Activated naive CD4-positive, alpha-beta T cell treated with anti-CD3 and anti-CD28 coated beads for 36 hours (primary cell): ENCODE measurements at regions not wholly inside any gene's neighbourhood (a gene's known extent, or its start where the extent isn't known, plus 50 kb on each side); places are given as distances from the start of the nearest gene placed in this dataset.
"Not testable (repeated sequence)": the region's sequence is repeated elsewhere in the genome, so short reads cannot be mapped to it uniquely, and the experiment has no call there.

ENCODE experiments used
- CTCF ChIA-PET: fragments of 350-600 bp; sonication (Branson Sonifier 250); formaldehyde crosslinking; loops from one replicate; lab custom pipeline; 2021; ENCODE audit warnings: antibody characterized with exemption; lab: Charles Lee
- DNase-seq: peaks from one replicate; pipeline ENCODE4 v3.0.0-alpha.2; 2020
- H3K27ac Mint-ChIP-seq: one replicate; pipeline ENCODE4 v1.8.0; 2021; ENCODE audit warnings: mild to moderate bottlenecking, mixed read lengths
- H3K27me3 Mint-ChIP-seq: one replicate; pipeline ENCODE4 v1.8.0; 2021; ENCODE audit warnings: low read depth, mixed read lengths
- H3K36me3 Mint-ChIP-seq: one replicate; pipeline ENCODE4 v1.8.0; 2021; ENCODE audit warnings: low read depth, mixed read lengths
- H3K4me1 Mint-ChIP-seq: one replicate; pipeline ENCODE4 v1.8.0; 2021; ENCODE audit warnings: low read depth, mixed read lengths
- H3K4me3 Mint-ChIP-seq: one replicate; pipeline ENCODE4 v1.8.0; 2021; ENCODE audit warnings: mild to moderate bottlenecking, moderate library complexity, mixed read lengths
- H3K9me3 Mint-ChIP-seq: one replicate; pipeline ENCODE4 v1.8.0; 2021; ENCODE audit warnings: mixed read lengths
- intact Hi-C: fragments of 100-400 bp; cut with micrococcal nuclease; formaldehyde crosslinking; loops from one replicate; pipeline ENCODE4 v1.15.1; 2023

- CTCF ChIA-PET = interaction anchor here (0.6 kb wide), 1 partner anchor 11 kb away, joined by 3 read pairs; no protein-coding TSS in a partner anchor
- intact Hi-C loops = no loop called here
- Mint-ChIP-seq H3K27ac (no peak overlapping the region), H3K4me1 (no peaks in the 10 kb centered on the region), H3K27me3 (no peaks in the 10 kb centered on the region), H3K4me3 (no peak overlapping the region), H3K36me3 (peaks cover 4% of the 10 kb centered on the region), H3K9me3 (no peaks in the 10 kb centered on the region)
- DNase-seq = no peak
Observed at GRCh38 chr2:144006139-144006538, 513.8 kb downstream of the ZEB2 start.

- Mint-ChIP-seq H3K4me3 (no peak overlapping the region), H3K36me3 (peaks cover 4% of the 10 kb centered on the region), H3K27me3 (no peaks in the 10 kb centered on the region), H3K4me1 (no peaks in the 10 kb centered on the region), H3K27ac (no peak overlapping the region), H3K9me3 (no peaks in the 10 kb centered on the region)
- CTCF ChIA-PET = interaction anchor here (0.7 kb wide), 1 partner anchor 10 kb away, joined by 3 read pairs; no protein-coding TSS in a partner anchor
- DNase-seq = no peak
- intact Hi-C loops = no loop called here
Observed at GRCh38 chr2:144004742-144005141, 515.2 kb downstream of the ZEB2 start.

GRCh38 chr2:144003460-144004075 lies 516.4 kb downstream of the ZEB2 start:
- intact Hi-C loops = no loop called here
- Mint-ChIP-seq H3K36me3 (peaks cover 4% of the 10 kb centered on the region), H3K27me3 (no peaks in the 10 kb centered on the region), H3K4me1 (no peaks in the 10 kb centered on the region), H3K4me3 (no peak overlapping the region), H3K27ac (no peak overlapping the region), H3K9me3 (no peaks in the 10 kb centered on the region)
- CTCF ChIA-PET = no interaction called here
- DNase-seq = no peak

- DNase-seq = no peak
Observed at GRCh38 chr2:143996974-143997373, 522.9 kb downstream of the ZEB2 start.

GRCh38 chr2:143994961-143995360 lies 525.0 kb downstream of the ZEB2 start:
- Mint-ChIP-seq H3K27me3 (no peaks in the 10 kb centered on the region), H3K4me3 (no peak overlapping the region), H3K36me3 (peaks cover 6% of the 10 kb centered on the region), H3K27ac (no peak overlapping the region), H3K4me1 (no peaks in the 10 kb centered on the region), H3K9me3 (peaks cover 9% of the 10 kb centered on the region)
- CTCF ChIA-PET = interaction anchor here (0.7 kb wide), 1 partner anchor 11 kb away, joined by 3 read pairs; no protein-coding TSS in a partner anchor
- no peak for DNase-seq
- intact Hi-C loops = no loop called here

More at GRCh38 chr2:143996974-143997373, 522.9 kb downstream of the ZEB2 start:
- H3K36me3 Mint-ChIP-seq = no peaks in the 10 kb centered on the region
- no peaks in the 10 kb centered on the region for H3K9me3 Mint-ChIP-seq
- CTCF ChIA-PET = interaction anchor here (0.7 kb wide), 1 partner anchor 447 kb away, joined by 3 read pairs; no protein-coding TSS in a partner anchor
- H3K27ac Mint-ChIP-seq = no peak overlapping the region
- intact Hi-C loops = no loop called here
- no peak overlapping the region for H3K4me3 Mint-ChIP-seq
- H3K4me1 Mint-ChIP-seq = no peaks in the 10 kb centered on the region
- no peaks in the 10 kb centered on the region for H3K27me3 Mint-ChIP-seq

- H3K27ac Mint-ChIP-seq, H3K36me3 Mint-ChIP-seq: not testable (repeated sequence)
Observed at GRCh38 chr2:143991596-143991995, 528.3 kb downstream of the ZEB2 start.

GRCh38 chr2:143988082-143988481 lies 531.8 kb downstream of the ZEB2 start:
- H3K4me1 Mint-ChIP-seq = no peaks in the 10 kb centered on the region
- intact Hi-C loops = no loop called here
- H3K27me3 Mint-ChIP-seq = peaks cover 2% of the 10 kb centered on the region
- H3K4me3 Mint-ChIP-seq = no peak overlapping the region
- peaks cover 9% of the 10 kb centered on the region for H3K9me3 Mint-ChIP-seq
- CTCF ChIA-PET = no interaction called here
- H3K36me3 Mint-ChIP-seq = peaks cover 10% of the 10 kb centered on the region
- DNase-seq = no peak
- H3K27ac Mint-ChIP-seq = no peak overlapping the region

More at GRCh38 chr2:143991596-143991995, 528.3 kb downstream of the ZEB2 start:
- H3K27me3 Mint-ChIP-seq, H3K4me3 Mint-ChIP-seq, DNase-seq, CTCF ChIA-PET, H3K4me1 Mint-ChIP-seq, H3K9me3 Mint-ChIP-seq, intact Hi-C loops: not testable (repeated sequence)

GRCh38 chr2:143981428-143981827 lies 538.5 kb downstream of the ZEB2 start:
- H3K36me3 Mint-ChIP-seq = no peaks in the 10 kb centered on the region
- intact Hi-C loops = no loop called here
- CTCF ChIA-PET = no interaction called here
- no peak overlapping the region for H3K4me3 Mint-ChIP-seq
- H3K27me3 Mint-ChIP-seq = no peaks in the 10 kb centered on the region
- no peaks in the 10 kb centered on the region for H3K9me3 Mint-ChIP-seq
- no peaks in the 10 kb centered on the region for H3K4me1 Mint-ChIP-seq
- H3K27ac Mint-ChIP-seq = no peak overlapping the region
- DNase-seq = no peak

GRCh38 chr2:143977356-143977755 lies 542.6 kb downstream of the ZEB2 start:
- Mint-ChIP-seq H3K4me3 (no peak overlapping the region), H3K36me3 (no peaks in the 10 kb centered on the region), H3K27ac (no peak overlapping the region), H3K9me3 (no peaks in the 10 kb centered on the region), H3K4me1 (no peaks in the 10 kb centered on the region), H3K27me3 (no peaks in the 10 kb centered on the region)
- CTCF ChIA-PET = no interaction called here
- DNase-seq = no peak
- intact Hi-C loops = no loop called here

GRCh38 chr2:143975216-143975615 lies 544.7 kb downstream of the ZEB2 start:
- H3K27me3 Mint-ChIP-seq = no peaks in the 10 kb centered on the region
- H3K36me3 Mint-ChIP-seq = no peaks in the 10 kb centered on the region
- H3K27ac Mint-ChIP-seq = no peak overlapping the region
- no peaks in the 10 kb centered on the region for H3K9me3 Mint-ChIP-seq
- intact Hi-C loops = no loop called here
- no peak for DNase-seq
- CTCF ChIA-PET = no interaction called here
- no peaks in the 10 kb centered on the region for H3K4me1 Mint-ChIP-seq
- H3K4me3 Mint-ChIP-seq = no peak overlapping the region

- no peak overlapping the region for H3K4me3 Mint-ChIP-seq
- H3K36me3 Mint-ChIP-seq = no peaks in the 10 kb centered on the region
- H3K4me1 Mint-ChIP-seq = no peaks in the 10 kb centered on the region
- CTCF ChIA-PET = no interaction called here
- H3K27ac Mint-ChIP-seq = no peak overlapping the region
- no peaks in the 10 kb centered on the region for H3K9me3 Mint-ChIP-seq
- intact Hi-C loops = no loop called here
- no peaks in the 10 kb centered on the region for H3K27me3 Mint-ChIP-seq
- no peak for DNase-seq
Observed at GRCh38 chr2:143974262-143974661, 545.7 kb downstream of the ZEB2 start.

GRCh38 chr2:143968860-143969259 lies 551.1 kb downstream of the ZEB2 start:
- no peaks in the 10 kb centered on the region for H3K36me3 Mint-ChIP-seq
- no peak overlapping the region for H3K27ac Mint-ChIP-seq
- no peaks in the 10 kb centered on the region for H3K9me3 Mint-ChIP-seq
- no peak for DNase-seq
- CTCF ChIA-PET = no interaction called here
- no peaks in the 10 kb centered on the region for H3K27me3 Mint-ChIP-seq
- no peak overlapping the region for H3K4me3 Mint-ChIP-seq
- intact Hi-C loops = no loop called here
- no peaks in the 10 kb centered on the region for H3K4me1 Mint-ChIP-seq

GRCh38 chr2:143968360-143968759 lies 551.6 kb downstream of the ZEB2 start:
- CTCF ChIA-PET = no interaction called here
- DNase-seq = no peak
- Mint-ChIP-seq H3K4me3 (no peak overlapping the region), H3K9me3 (no peaks in the 10 kb centered on the region), H3K27me3 (no peaks in the 10 kb centered on the region), H3K4me1 (no peaks in the 10 kb centered on the region), H3K36me3 (no peaks in the 10 kb centered on the region), H3K27ac (no peak overlapping the region)
- intact Hi-C loops = no loop called here
